Endothelial cell of umbilical vein (primary cell): ENCODE measurements at regions not wholly inside any gene's neighbourhood (a gene's known extent, or its start where the extent isn't known, plus 50 kb on each side); places are given as distances from the start of the nearest gene placed in this dataset.

Experiments used
- BruUV-seq: library from RNA; stranded (reverse); fragments of 400-500 nt; replicated peaks from 2 replicates; lab custom pipeline; 2021; lab: Mats Ljungman, UMichigan
- CTCF ChIA-PET: fragments of 300-600, 350-600 bp; sonication (Branson Sonifier 250); formaldehyde crosslinking; loops from one replicate; lab custom pipeline; 2021; ENCODE audit warnings: antibody characterized with exemption, inconsistent platforms; lab: Charles Lee
- POLR2A ChIA-PET: fragments of 300-600, 350-600 bp; sonication (Branson Sonifier 250); formaldehyde crosslinking; loops from one replicate; lab custom pipeline; 2021; ENCODE audit warnings: antibody characterized with exemption, inconsistent platforms; lab: Charles Lee
- DNase-seq: peaks from one replicate; pipeline ENCODE4 v3.0.0-alpha.2; 2011; ENCODE audit warnings: low read depth, low spot score
- FAIRE-seq: peaks from 2 replicates; lab custom pipeline; 2011; peaks lifted over from hg19 to GRCh38; lab: Jason Lieb, UNC
- H2AFZ ChIP-seq: 2 replicates; pipeline ENCODE4 v1.6.0; 2012; ENCODE audit warnings: low read depth, low read length, control low read depth, inconsistent platforms
- H3K27ac ChIP-seq: 2 replicates; pipeline ENCODE4 v1.5.1; 2011; ENCODE audit warnings: low read depth, mild to moderate bottlenecking, control low read depth, low read length, moderate library complexity; ENCODE audit not compliant: insufficient read depth
- H3K27me3 ChIP-seq, 2 experiments: 2 replicates each; pipeline versions ENCODE4 v1.6.0 to v1.6.1; 2011; ENCODE audit warnings: low read length in 2 of 2, mixed read lengths in 1 of 2; ENCODE audit not compliant: control insufficient read depth in 2 of 2, insufficient read depth in 2 of 2
- H3K36me3 ChIP-seq, 2 experiments: 2 replicates in 1 of 2; 3 replicates in 1 of 2; pipeline ENCODE4 v1.5.1; 2011; ENCODE audit warnings: low read length in 2 of 2, mild to moderate bottlenecking in 1 of 2, moderate library complexity in 1 of 2; ENCODE audit not compliant: control insufficient read depth in 2 of 2, insufficient read depth in 2 of 2; ENCODE audit errors: extremely low read depth in 1 of 2
- H3K4me1 ChIP-seq: 3 replicates; pipeline ENCODE4 v1.5.1; 2011; ENCODE audit warnings: mild to moderate bottlenecking, low read length; ENCODE audit not compliant: control insufficient read depth, insufficient read depth; ENCODE audit errors: extremely low read depth
- H3K4me2 ChIP-seq: 2 replicates; pipeline ENCODE4 v1.6.1; 2011; ENCODE audit warnings: low read length, control low read depth, mixed read lengths; ENCODE audit not compliant: insufficient read depth
- H3K4me3 ChIP-seq, 3 experiments: fragments of 200-600 bp in 1 of 3; sonication (generic), shearing (Covaris generic) in 1 of 3; replicated peaks in 1 of 3; 2 replicates each; pipeline ENCODE4 v1.5.1; 2011 to 2016; ENCODE audit warnings: control low read depth in 3 of 3, low read length in 3 of 3, mild to moderate bottlenecking in 2 of 3, inconsistent platforms in 1 of 3, low read depth in 1 of 3, moderate library complexity in 1 of 3; ENCODE audit not compliant: insufficient read depth in 1 of 3
- H3K79me2 ChIP-seq: 2 replicates; pipeline ENCODE4 v1.6.0; 2012; ENCODE audit warnings: low read length, inconsistent platforms; ENCODE audit not compliant: control insufficient read depth, insufficient read depth
- H3K9ac ChIP-seq: replicated peaks from 2 replicates; pipeline ENCODE3; 2011; ENCODE audit warnings: low read length, control low read depth; ENCODE audit not compliant: insufficient read depth; ENCODE audit errors: extremely low read depth
- H3K9me1 ChIP-seq: replicated peaks from 3 replicates; pipeline ENCODE4 v1.6.0; 2011; ENCODE audit warnings: mild to moderate bottlenecking, low read length; ENCODE audit not compliant: control insufficient read depth, insufficient read depth; ENCODE audit errors: extremely low read depth
- H3K9me3 ChIP-seq: replicated peaks from 2 replicates; pipeline ENCODE4 v1.5.1; 2012; ENCODE audit warnings: low read length, inconsistent platforms; ENCODE audit not compliant: control insufficient read depth, insufficient read depth
- H4K20me1 ChIP-seq: replicated peaks from 2 replicates; pipeline ENCODE3; 2011; ENCODE audit warnings: mild to moderate bottlenecking, low read length; ENCODE audit not compliant: control insufficient read depth, insufficient read depth; ENCODE audit errors: extremely low read depth
- EZH2 ChIP-seq: IDR thresholded peaks from 2 replicates; pipeline ENCODE4 v1.6.1; 2012; ENCODE audit warnings: borderline replicate concordance, low read depth, mild to moderate bottlenecking, moderate library complexity, low read length, inconsistent platforms; ENCODE audit not compliant: severe bottlenecking
- FOS ChIP-seq: IDR thresholded peaks from 2 replicates; pipeline ENCODE4 v1.6.1; 2011; ENCODE audit warnings: mild to moderate bottlenecking, low read length, moderate library complexity, borderline replicate concordance; ENCODE audit not compliant: insufficient read depth
- GATA2 ChIP-seq: IDR thresholded peaks from 2 replicates; pipeline ENCODE4 v1.7.0; 2011; ENCODE audit warnings: low read depth, mild to moderate bottlenecking, moderate library complexity, mixed read lengths, low read length; ENCODE audit not compliant: insufficient read length, insufficient read depth
- JUN ChIP-seq: IDR thresholded peaks from 2 replicates; pipeline ENCODE4 v1.6.1; 2011; ENCODE audit warnings: borderline replicate concordance, low read depth; ENCODE audit not compliant: insufficient read length, insufficient read depth
- MYC ChIP-seq: IDR thresholded peaks from one replicate; pipeline ENCODE4 v1.6.1; 2011; ENCODE audit warnings: mild to moderate bottlenecking, low read depth, low read length
- POLR2A ChIP-seq: IDR thresholded peaks from 2 replicates; pipeline ENCODE4 v1.6.1; 2012; ENCODE audit warnings: low read depth, mild to moderate bottlenecking, control low read depth, low read length
- POLR2AphosphoS5 ChIP-seq: IDR thresholded peaks from 2 replicates; pipeline ENCODE4 v1.6.1; 2012; ENCODE audit warnings: low read depth, mild to moderate bottlenecking, control low read depth, low read length, moderate library complexity; ENCODE audit not compliant: insufficient read depth
- dilution Hi-C: fragments of 300-500 bp; cut with MboI; formaldehyde crosslinking; loops from one replicate; pipeline ENCODE4 v1.15.0; 2019; ENCODE audit warnings: low sequenced_read_pairs; ENCODE audit not compliant: extremely low pct_ligation_motif_present
- intact Hi-C: fragments of 100-400 bp; cut with micrococcal nuclease; formaldehyde crosslinking; loops from one replicate; pipeline ENCODE4 v1.10.0; 2022
- TF ChIP-seq, protein P1 (sequence below): IDR thresholded peaks from 2 replicates; pipeline ENCODE4 v1.6.1; 2011; ENCODE audit not compliant: insufficient read depth, insufficient read length
- TF ChIP-seq, protein P2 (sequence below), 2 donors: IDR thresholded peaks; 1 replicate in 1 of 2; 2 replicates in 1 of 2; pipeline ENCODE4 v1.5.1; 2011; ENCODE audit warnings: low read length in 2 of 2, mild to moderate bottlenecking in 2 of 2, moderate library complexity in 2 of 2, control low read depth in 1 of 2, inconsistent platforms in 1 of 2, low read depth in 1 of 2; ENCODE audit not compliant: insufficient read depth in 1 of 2; ENCODE audit errors: extremely low read depth in 1 of 2

DNA sequence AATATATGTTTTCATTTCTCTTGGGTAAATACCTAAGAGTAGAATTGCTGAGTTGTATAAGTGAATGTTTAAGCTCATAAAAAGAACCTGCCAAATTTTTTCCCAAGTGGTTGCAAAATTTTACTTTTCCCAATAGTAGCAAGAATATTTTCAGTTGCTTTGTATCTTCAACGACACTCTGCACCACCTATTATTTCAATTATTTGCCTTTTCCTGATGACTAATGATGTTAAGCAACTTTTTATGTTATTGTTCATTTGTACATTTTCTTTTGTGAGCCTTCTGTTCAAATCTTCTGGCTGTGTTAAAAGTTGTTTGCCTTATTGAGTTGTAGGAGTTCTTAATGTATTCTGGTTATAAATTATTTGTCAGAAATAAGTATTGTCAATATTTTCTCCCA, 299.1 kb upstream of the NRIP1 start:
- no peaks in the 10 kb centered on the region for H3K36me3 ChIP-seq
- no TSS peak for BruUV-seq
- H3K9ac ChIP-seq = no peak overlapping the region
- H3K4me2 ChIP-seq = no peak overlapping the region
- H3K9me3 ChIP-seq = no peaks in the 10 kb centered on the region
- intact Hi-C loops = no loop called here
- TF ChIP-seq FOS (no peak), MYC (no peak), GATA2 (no peak), JUN (no peak), POLR2AphosphoS5 (no peak), POLR2A (no peak), EZH2 (no peak)
- TF ChIP-seq, protein P1, sequence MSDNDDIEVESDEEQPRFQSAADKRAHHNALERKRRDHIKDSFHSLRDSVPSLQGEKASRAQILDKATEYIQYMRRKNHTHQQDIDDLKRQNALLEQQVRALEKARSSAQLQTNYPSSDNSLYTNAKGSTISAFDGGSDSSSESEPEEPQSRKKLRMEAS = no peak
- no peak overlapping the region for H3K4me3 ChIP-seq
- POLR2A ChIA-PET = no interaction called here
- H3K27ac ChIP-seq = no peak overlapping the region
- DNase-seq (peak; percentile 12), FAIRE-seq (peak; percentile 59)
- H3K79me2 ChIP-seq = no peaks in the 10 kb centered on the region
- dilution Hi-C loops = no loop called here
- H3K27me3 ChIP-seq = no peaks in the 10 kb centered on the region
- H3K9me1 ChIP-seq = no peaks in the 10 kb centered on the region
- H4K20me1 ChIP-seq = no peaks in the 10 kb centered on the region
- peaks cover 18% of the 10 kb centered on the region for H3K4me1 ChIP-seq
- no peak overlapping the region for H2AFZ ChIP-seq
- CTCF ChIA-PET = no interaction called here

DNA sequence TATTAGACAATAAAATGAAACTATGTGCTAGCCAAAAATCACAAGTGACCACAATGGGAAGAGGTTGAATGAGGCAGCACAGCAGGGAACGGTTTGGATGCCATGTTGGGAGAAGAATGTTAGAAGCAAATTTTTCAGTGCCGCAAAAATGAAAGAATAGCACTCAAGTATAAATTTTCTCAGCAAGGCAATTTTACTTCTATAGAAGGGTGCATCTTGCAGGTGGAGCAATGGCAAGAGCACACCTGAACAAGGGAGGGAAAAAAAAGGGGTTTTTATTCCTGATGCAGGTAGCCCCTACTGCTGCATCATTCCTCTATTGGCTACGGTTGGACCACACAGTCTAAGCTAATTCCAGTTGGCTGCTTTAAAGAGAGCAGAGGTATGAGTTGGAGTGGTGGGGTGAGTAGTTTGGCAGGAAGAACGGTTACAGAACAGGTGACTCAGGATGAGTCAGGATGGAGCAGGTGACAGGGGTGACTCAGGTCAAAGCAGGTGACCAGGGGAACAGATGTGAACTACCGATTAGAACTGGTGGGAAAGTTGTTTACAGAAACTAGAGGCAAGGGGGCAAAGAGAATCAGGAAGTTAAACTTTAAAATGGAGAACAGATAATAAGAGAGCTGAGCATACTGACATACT, 301.1 kb upstream of the NRIP1 start:
- TF ChIP-seq POLR2A (no peak), JUN (no peak), EZH2 (no peak), MYC (no peak), GATA2 (no peak), FOS (no peak), POLR2AphosphoS5 (no peak)
- TF ChIP-seq, protein P2, sequence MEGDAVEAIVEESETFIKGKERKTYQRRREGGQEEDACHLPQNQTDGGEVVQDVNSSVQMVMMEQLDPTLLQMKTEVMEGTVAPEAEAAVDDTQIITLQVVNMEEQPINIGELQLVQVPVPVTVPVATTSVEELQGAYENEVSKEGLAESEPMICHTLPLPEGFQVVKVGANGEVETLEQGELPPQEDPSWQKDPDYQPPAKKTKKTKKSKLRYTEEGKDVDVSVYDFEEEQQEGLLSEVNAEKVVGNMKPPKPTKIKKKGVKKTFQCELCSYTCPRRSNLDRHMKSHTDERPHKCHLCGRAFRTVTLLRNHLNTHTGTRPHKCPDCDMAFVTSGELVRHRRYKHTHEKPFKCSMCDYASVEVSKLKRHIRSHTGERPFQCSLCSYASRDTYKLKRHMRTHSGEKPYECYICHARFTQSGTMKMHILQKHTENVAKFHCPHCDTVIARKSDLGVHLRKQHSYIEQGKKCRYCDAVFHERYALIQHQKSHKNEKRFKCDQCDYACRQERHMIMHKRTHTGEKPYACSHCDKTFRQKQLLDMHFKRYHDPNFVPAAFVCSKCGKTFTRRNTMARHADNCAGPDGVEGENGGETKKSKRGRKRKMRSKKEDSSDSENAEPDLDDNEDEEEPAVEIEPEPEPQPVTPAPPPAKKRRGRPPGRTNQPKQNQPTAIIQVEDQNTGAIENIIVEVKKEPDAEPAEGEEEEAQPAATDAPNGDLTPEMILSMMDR (IDR thresholded peaks at IDR 0.05; ENCODE audit: extremely low read depth in 1 of 2, insufficient read depth in 1 of 2, low read depth in 1 of 2, low read length in 2 of 2) = no peak
- TF ChIP-seq, protein P1 = no peak
- H3K9me3 ChIP-seq = no peaks in the 10 kb centered on the region
- dilution Hi-C loops (no loop called here), intact Hi-C loops (no loop called here)
- no peak overlapping the region for H2AFZ ChIP-seq
- no peak overlapping the region for H3K9ac ChIP-seq
- CTCF ChIA-PET = no interaction called here
- POLR2A ChIA-PET = no interaction called here
- no peaks in the 10 kb centered on the region for H4K20me1 ChIP-seq
- H3K4me1 ChIP-seq = peaks cover 10% of the 10 kb centered on the region
- no peaks in the 10 kb centered on the region for H3K27me3 ChIP-seq
- no peak overlapping the region for H3K27ac ChIP-seq
- no peak overlapping the region for H3K4me2 ChIP-seq
- H3K4me3 ChIP-seq = no peak overlapping the region
- no peak for FAIRE-seq
- no peaks in the 10 kb centered on the region for H3K36me3 ChIP-seq
- DNase-seq = no peak
- H3K9me1 ChIP-seq = no peaks in the 10 kb centered on the region
- BruUV-seq = no TSS peak
- no peaks in the 10 kb centered on the region for H3K79me2 ChIP-seq
